ENCODE measurements at regions not wholly inside any gene's neighbourhood (a gene's known extent, or its start where the extent isn't known, plus 50 kb on each side); places are given as distances from the start of the nearest gene placed in this dataset.

DNA sequence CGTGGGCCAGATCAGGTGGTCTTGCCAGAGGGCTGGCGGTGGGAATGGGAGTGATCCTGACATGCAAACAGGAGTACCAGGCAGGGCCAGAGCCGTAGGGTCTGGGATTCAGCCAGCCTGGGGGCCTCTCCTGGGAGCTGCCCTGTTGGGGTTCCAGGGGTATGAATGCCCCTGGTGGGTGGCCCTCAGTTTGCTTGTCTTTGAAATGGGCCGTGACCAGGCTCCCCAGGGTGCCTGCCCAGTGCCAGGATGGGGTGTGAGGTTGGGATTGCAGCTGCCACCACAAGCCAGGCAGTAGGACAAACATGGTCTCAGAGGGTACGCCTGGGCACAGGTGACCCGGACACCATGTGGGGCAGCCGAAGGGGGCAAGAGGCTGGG is 168.8 kb downstream of the KIF26A start:
- TF ChIP-seq SMC3 (conservative IDR thresholded peaks at IDR 0.05; ENCODE audit: insufficient read depth, low read depth, low read length) (no peak), CHD2 (IDR thresholded peaks at IDR 0.05; ENCODE audit: low read depth, low read length) (no peak), CSDE1 (IDR thresholded peaks at IDR 0.05) (no peak), HDAC3 (IDR thresholded peaks at IDR 0.05; ENCODE audit: borderline replicate concordance, partially characterized antibody) (no peak)
- TF ChIP-seq, protein P1, sequence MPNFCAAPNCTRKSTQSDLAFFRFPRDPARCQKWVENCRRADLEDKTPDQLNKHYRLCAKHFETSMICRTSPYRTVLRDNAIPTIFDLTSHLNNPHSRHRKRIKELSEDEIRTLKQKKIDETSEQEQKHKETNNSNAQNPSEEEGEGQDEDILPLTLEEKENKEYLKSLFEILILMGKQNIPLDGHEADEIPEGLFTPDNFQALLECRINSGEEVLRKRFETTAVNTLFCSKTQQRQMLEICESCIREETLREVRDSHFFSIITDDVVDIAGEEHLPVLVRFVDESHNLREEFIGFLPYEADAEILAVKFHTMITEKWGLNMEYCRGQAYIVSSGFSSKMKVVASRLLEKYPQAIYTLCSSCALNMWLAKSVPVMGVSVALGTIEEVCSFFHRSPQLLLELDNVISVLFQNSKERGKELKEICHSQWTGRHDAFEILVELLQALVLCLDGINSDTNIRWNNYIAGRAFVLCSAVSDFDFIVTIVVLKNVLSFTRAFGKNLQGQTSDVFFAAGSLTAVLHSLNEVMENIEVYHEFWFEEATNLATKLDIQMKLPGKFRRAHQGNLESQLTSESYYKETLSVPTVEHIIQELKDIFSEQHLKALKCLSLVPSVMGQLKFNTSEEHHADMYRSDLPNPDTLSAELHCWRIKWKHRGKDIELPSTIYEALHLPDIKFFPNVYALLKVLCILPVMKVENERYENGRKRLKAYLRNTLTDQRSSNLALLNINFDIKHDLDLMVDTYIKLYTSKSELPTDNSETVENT (CRISPR knock-in tag; IDR thresholded peaks at IDR 0.05): no peak
- TF ChIP-seq, protein P2, sequence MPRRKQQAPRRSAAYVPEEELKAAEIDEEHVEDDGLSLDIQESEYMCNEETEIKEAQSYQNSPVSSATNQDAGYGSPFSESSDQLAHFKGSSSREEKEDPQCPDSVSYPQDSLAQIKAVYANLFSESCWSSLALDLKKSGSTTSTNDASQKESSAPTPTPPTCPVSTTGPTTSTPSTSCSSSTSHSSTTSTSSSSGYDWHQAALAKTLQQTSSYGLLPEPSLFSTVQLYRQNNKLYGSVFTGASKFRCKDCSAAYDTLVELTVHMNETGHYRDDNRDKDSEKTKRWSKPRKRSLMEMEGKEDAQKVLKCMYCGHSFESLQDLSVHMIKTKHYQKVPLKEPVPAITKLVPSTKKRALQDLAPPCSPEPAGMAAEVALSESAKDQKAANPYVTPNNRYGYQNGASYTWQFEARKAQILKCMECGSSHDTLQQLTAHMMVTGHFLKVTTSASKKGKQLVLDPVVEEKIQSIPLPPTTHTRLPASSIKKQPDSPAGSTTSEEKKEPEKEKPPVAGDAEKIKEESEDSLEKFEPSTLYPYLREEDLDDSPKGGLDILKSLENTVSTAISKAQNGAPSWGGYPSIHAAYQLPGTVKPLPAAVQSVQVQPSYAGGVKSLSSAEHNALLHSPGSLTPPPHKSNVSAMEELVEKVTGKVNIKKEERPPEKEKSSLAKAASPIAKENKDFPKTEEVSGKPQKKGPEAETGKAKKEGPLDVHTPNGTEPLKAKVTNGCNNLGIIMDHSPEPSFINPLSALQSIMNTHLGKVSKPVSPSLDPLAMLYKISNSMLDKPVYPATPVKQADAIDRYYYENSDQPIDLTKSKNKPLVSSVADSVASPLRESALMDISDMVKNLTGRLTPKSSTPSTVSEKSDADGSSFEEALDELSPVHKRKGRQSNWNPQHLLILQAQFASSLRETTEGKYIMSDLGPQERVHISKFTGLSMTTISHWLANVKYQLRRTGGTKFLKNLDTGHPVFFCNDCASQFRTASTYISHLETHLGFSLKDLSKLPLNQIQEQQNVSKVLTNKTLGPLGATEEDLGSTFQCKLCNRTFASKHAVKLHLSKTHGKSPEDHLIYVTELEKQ (CRISPR knock-in tag; IDR thresholded peaks at IDR 0.05): no peak
- TF ChIP-seq, protein P3, sequence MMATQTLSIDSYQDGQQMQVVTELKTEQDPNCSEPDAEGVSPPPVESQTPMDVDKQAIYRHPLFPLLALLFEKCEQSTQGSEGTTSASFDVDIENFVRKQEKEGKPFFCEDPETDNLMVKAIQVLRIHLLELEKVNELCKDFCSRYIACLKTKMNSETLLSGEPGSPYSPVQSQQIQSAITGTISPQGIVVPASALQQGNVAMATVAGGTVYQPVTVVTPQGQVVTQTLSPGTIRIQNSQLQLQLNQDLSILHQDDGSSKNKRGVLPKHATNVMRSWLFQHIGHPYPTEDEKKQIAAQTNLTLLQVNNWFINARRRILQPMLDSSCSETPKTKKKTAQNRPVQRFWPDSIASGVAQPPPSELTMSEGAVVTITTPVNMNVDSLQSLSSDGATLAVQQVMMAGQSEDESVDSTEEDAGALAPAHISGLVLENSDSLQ (IDR thresholded peaks at IDR 0.05): no peak

Measured in K562 (cell line).